CD4-positive, alpha-beta T cell (primary cell): ENCODE measurements at regions not wholly inside any gene's neighbourhood (a gene's known extent, or its start where the extent isn't known, plus 50 kb on each side); places are given as distances from the start of the nearest gene placed in this dataset.

Experiments used
- ATAC-seq: fragments of 200-7000 bp; cut with Tn5 transposase; one replicate; pipeline ENCODE4 v1.10.0; 2022; ENCODE audit warnings: mild to moderate bottlenecking; ENCODE audit not compliant: poor library complexity
- CTCF ChIA-PET: fragments of 350-600 bp; sonication (Branson Sonifier 250); formaldehyde crosslinking; loops from one replicate; lab custom pipeline; 2021; ENCODE audit warnings: antibody characterized with exemption, inconsistent platforms; lab: Charles Lee
- POLR2A ChIA-PET: fragments of 350-600 bp; sonication (Branson Sonifier 250); formaldehyde crosslinking; loops from one replicate; lab custom pipeline; 2021; ENCODE audit warnings: antibody characterized with exemption, inconsistent platforms; lab: Charles Lee
- DNase-seq, 14 experiments: peaks; one replicate each; pipeline ENCODE4 v3.0.0-alpha.2; 2013 to 2020; ENCODE audit warnings: mixed read lengths in 2 of 14
- H3K27ac ChIP-seq, 2 donors: one replicate each; pipeline versions ENCODE4 v1.5.1 to v1.7.0; 2013; ENCODE audit warnings: low read length in 2 of 2, low read depth in 1 of 2, mild to moderate bottlenecking in 1 of 2
- H3K27me3 ChIP-seq, 2 experiments: 1 replicate in 1 of 2; 2 replicates in 1 of 2; pipeline versions ENCODE4 v1.6.1 to v1.7.0; 2013; ENCODE audit warnings: low read length in 2 of 2, control low read depth in 1 of 2, mild to moderate bottlenecking in 1 of 2, moderate library complexity in 1 of 2; ENCODE audit not compliant: insufficient read depth in 2 of 2, control insufficient read depth in 1 of 2
- H3K36me3 ChIP-seq: one replicate; pipeline ENCODE4 v1.6.1; 2013; ENCODE audit warnings: low read length, control low read depth; ENCODE audit not compliant: insufficient read depth
- H3K4me1 ChIP-seq: one replicate; pipeline ENCODE4 v1.6.1; 2013; ENCODE audit warnings: low read length, control low read depth; ENCODE audit not compliant: insufficient read depth
- H3K4me3 ChIP-seq: one replicate; pipeline ENCODE4 v1.5.1; 2013; ENCODE audit warnings: mild to moderate bottlenecking, low read length, moderate library complexity
- H3K9me3 ChIP-seq, 2 experiments: 1 replicate in 1 of 2; 2 replicates in 1 of 2; pipeline versions ENCODE4 v1.6.1 to v1.7.0; 2013; ENCODE audit warnings: low read length in 2 of 2, mild to moderate bottlenecking in 2 of 2, control low read depth in 1 of 2, moderate library complexity in 1 of 2; ENCODE audit not compliant: control insufficient read depth in 1 of 2, insufficient read depth in 1 of 2
- H3K27ac Mint-ChIP-seq: one replicate; pipeline ENCODE4 v1.8.0; 2020; ENCODE audit warnings: mixed read lengths
- H3K27me3 Mint-ChIP-seq: one replicate; pipeline ENCODE4 v1.8.0; 2021; ENCODE audit warnings: mixed read lengths
- H3K36me3 Mint-ChIP-seq: one replicate; pipeline ENCODE4 v1.8.0; 2021; ENCODE audit warnings: low read depth, mixed read lengths
- H3K4me1 Mint-ChIP-seq: one replicate; pipeline ENCODE4 v1.8.0; 2021; ENCODE audit warnings: low read depth, mixed read lengths
- H3K4me3 Mint-ChIP-seq: one replicate; pipeline ENCODE4 v1.8.0; 2020; ENCODE audit warnings: mild to moderate bottlenecking, mixed read lengths
- H3K9me3 Mint-ChIP-seq: one replicate; pipeline ENCODE4 v1.8.0; 2020; ENCODE audit warnings: mixed read lengths
- intact Hi-C, 2 experiments: fragments of 100-400 bp; cut with DNase I in 1 of 2; cut with micrococcal nuclease in 1 of 2; formaldehyde crosslinking; loops; one replicate each; pipeline versions ENCODE4 v1.15.1 to v1.9.0; 2023 to 2025; cut with DNase I, micrococcal nuclease
- TF ChIP-seq, protein P1 (sequence below): fragments of 200-600 bp; IDR thresholded peaks from one replicate; pipeline ENCODE4 v1.8.0; 2022; ENCODE audit warnings: antibody characterized with exemption, mild to moderate bottlenecking

DNA sequence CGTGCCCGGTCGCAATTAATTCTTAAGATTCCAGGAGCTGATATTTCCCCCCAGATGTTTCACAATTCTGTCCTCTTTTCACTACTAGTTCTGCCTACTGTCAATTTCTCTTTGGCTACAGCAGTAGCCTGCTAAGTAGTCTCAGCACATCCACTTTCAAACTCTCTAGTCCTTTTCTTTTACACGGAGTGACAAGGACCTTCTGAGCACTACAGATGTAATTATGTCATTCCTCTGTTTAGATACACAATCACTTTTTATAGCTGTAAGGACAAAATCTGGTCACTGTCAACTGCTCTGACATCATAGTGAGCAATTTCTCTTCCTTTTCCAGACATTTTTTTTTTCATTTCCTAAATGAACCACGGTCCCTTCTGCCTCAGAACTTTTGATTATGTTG lies 421.7 kb upstream of the CHRM3 start:
- intact Hi-C loops, result no loop called here
- Histone ChIP-seq H3K4me1 (no peaks in the 10 kb centered on the region), H3K27me3 (no peaks in the 10 kb centered on the region), H3K36me3 (no peaks in the 10 kb centered on the region), H3K9me3 (no peaks in the 10 kb centered on the region), H3K27ac (no peak overlapping the region), H3K4me3 (no peak overlapping the region)
- no peaks in the 10 kb centered on the region for H3K27me3 Mint-ChIP-seq
- H3K4me3 Mint-ChIP-seq, result no peak overlapping the region
- no peak overlapping the region for H3K27ac Mint-ChIP-seq
- ATAC-seq, result no peak
- DNase-seq, result no peak
- no peaks in the 10 kb centered on the region for H3K36me3 Mint-ChIP-seq
- H3K4me1 Mint-ChIP-seq, result no peaks in the 10 kb centered on the region
- TF ChIP-seq, protein P1, sequence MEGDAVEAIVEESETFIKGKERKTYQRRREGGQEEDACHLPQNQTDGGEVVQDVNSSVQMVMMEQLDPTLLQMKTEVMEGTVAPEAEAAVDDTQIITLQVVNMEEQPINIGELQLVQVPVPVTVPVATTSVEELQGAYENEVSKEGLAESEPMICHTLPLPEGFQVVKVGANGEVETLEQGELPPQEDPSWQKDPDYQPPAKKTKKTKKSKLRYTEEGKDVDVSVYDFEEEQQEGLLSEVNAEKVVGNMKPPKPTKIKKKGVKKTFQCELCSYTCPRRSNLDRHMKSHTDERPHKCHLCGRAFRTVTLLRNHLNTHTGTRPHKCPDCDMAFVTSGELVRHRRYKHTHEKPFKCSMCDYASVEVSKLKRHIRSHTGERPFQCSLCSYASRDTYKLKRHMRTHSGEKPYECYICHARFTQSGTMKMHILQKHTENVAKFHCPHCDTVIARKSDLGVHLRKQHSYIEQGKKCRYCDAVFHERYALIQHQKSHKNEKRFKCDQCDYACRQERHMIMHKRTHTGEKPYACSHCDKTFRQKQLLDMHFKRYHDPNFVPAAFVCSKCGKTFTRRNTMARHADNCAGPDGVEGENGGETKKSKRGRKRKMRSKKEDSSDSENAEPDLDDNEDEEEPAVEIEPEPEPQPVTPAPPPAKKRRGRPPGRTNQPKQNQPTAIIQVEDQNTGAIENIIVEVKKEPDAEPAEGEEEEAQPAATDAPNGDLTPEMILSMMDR, result no peak
- POLR2A ChIA-PET, result no interaction called here
- peaks cover 11% of the 10 kb centered on the region for H3K9me3 Mint-ChIP-seq
- CTCF ChIA-PET, result no interaction called here

DNA sequence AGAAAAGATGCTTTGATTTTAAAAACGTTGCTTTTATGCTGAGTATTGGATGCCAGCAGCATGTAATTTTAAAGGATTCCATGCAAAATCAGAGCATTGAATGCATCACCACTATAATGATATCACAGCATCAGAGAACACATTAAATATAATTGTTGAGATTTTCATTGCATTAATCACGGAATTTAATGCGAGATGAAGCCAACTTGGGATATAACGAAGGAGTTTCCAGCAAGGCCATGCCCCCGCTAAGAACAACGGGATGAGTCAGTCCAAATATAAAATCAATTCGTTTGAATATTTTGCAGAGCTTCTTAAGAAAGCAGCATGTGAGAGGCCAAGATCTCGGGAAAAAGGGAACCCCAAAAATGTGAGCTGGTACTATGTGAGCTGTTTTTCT lies 423.4 kb upstream of the CHRM3 start:
- ChIA-PET CTCF (no interaction called here), POLR2A (no interaction called here)
- no peaks in the 10 kb centered on the region for H3K4me1 ChIP-seq
- no peaks in the 10 kb centered on the region for H3K27me3 ChIP-seq
- DNase-seq (no peak), ATAC-seq (no peak)
- intact Hi-C loops, result no loop called here
- no peaks in the 10 kb centered on the region for H3K4me1 Mint-ChIP-seq
- H3K4me3 ChIP-seq, result no peak overlapping the region
- H3K27ac ChIP-seq, result no peak overlapping the region
- H3K4me3 Mint-ChIP-seq, result no peak overlapping the region
- H3K9me3 Mint-ChIP-seq, result peaks cover 16% of the 10 kb centered on the region
- no peaks in the 10 kb centered on the region for H3K27me3 Mint-ChIP-seq
- H3K9me3 ChIP-seq, result no peaks in the 10 kb centered on the region
- H3K27ac Mint-ChIP-seq, result no peak overlapping the region
- H3K36me3 Mint-ChIP-seq, result no peaks in the 10 kb centered on the region
- TF ChIP-seq, protein P1, result no peak
- H3K36me3 ChIP-seq, result no peaks in the 10 kb centered on the region

DNA sequence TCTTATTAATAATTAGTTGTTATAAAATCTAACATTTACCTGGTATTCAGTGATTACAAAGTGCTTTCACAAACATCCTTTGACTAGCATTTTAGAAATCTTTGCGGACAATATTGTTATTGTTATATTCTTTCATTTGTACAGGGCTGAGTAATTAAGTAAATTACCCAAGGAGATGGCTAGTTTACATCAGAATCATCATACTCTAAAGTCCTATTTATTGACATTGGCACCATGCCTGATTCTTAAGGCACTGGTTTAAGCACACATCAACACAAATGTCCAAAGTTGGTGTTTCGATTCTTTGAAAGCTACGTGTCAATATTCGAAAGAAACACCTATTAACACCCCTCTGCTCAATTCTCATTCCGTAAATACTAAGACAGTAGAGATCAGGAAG lies 424.6 kb upstream of the CHRM3 start:
- ChIA-PET POLR2A (no interaction called here), CTCF (no interaction called here)
- Histone ChIP-seq H3K27ac (no peak overlapping the region), H3K4me3 (no peak overlapping the region), H3K4me1 (no peaks in the 10 kb centered on the region), H3K27me3 (no peaks in the 10 kb centered on the region), H3K9me3 (no peaks in the 10 kb centered on the region), H3K36me3 (no peaks in the 10 kb centered on the region)
- H3K27ac Mint-ChIP-seq, result no peak overlapping the region
- no peaks in the 10 kb centered on the region for H3K36me3 Mint-ChIP-seq
- intact Hi-C loops, result no loop called here
- DNase-seq (no peak), ATAC-seq (no peak)
- TF ChIP-seq, protein P1, result no peak
- H3K4me1 Mint-ChIP-seq, result no peaks in the 10 kb centered on the region
- H3K9me3 Mint-ChIP-seq, result peaks cover 17% of the 10 kb centered on the region
- no peaks in the 10 kb centered on the region for H3K27me3 Mint-ChIP-seq
- no peak overlapping the region for H3K4me3 Mint-ChIP-seq
